ENCODE measurements at regions not wholly inside any gene's neighbourhood (a gene's known extent, or its start where the extent isn't known, plus 50 kb on each side); places are given as distances from the start of the nearest gene placed in this dataset.

- no peak for TF ChIP-seq CTCF (IDR thresholded peaks at IDR 0.05)
- no peak for TF ChIP-seq POLR2AphosphoS5 (IDR thresholded peaks at IDR 0.05)
- no peak for TF ChIP-seq POLR2A (IDR thresholded peaks at IDR 0.05)
- TF ChIP-seq EP300 (IDR thresholded peaks at IDR 0.05): no peak
Measured at GRCh38 chr9:21535396-21535795, 53.3 kb upstream of the IFNE start.

Measured in gastroesophageal sphincter (tissue), 3 donors.